Adrenal gland (tissue), 9 donors: ENCODE measurements at regions not wholly inside any gene's neighbourhood (a gene's known extent, or its start where the extent isn't known, plus 50 kb on each side); places are given as distances from the start of the nearest gene placed in this dataset.

ENCODE experiments used
- DNase-seq, 7 donors: peaks; one replicate each; pipeline ENCODE4 v3.0.0-alpha.2; 2019 to 2020
- H3K27ac ChIP-seq, 5 donors: fragments of 200-600 bp; sonication (generic) in 4 of 5; 1 replicate in 3 of 5; 2 replicates in 2 of 5; pipeline versions ENCODE4 v1.5.1 to v1.8.0; 2016 to 2020; ENCODE audit warnings: mild to moderate bottlenecking in 1 of 5
- H3K27me3 ChIP-seq: fragments of 200-600 bp; 2 replicates; pipeline ENCODE4 v1.8.0; 2021
- H3K36me3 ChIP-seq, 2 donors: fragments of 200-600 bp; replicated peaks in 1 of 2; 1 replicate in 1 of 2; 2 replicates in 1 of 2; pipeline versions ENCODE4 v1.5.1 to v1.8.0; 2018 to 2022
- H3K4me1 ChIP-seq, 2 donors: fragments of 200-600 bp; replicated peaks in 1 of 2; 1 replicate in 1 of 2; 2 replicates in 1 of 2; pipeline versions ENCODE4 v1.5.1 to v1.8.0; 2018 to 2021
- H3K4me3 ChIP-seq, 4 donors: fragments of 200-600 bp; sonication (generic) in 3 of 4; one replicate each; pipeline ENCODE4 v1.5.1; 2016 to 2018
- H3K9me3 ChIP-seq, 3 donors: fragments of 200-600 bp; sonication (generic) in 1 of 3; replicated peaks in 1 of 3; 1 replicate in 2 of 3; 2 replicates in 1 of 3; pipeline versions ENCODE4 v1.5.1 to v1.8.0; 2016 to 2021
- CTCF ChIP-seq, 6 experiments: fragments of 450-650 bp in 4 of 6; fragments of 200-600 bp in 2 of 6; sonication (generic) in 1 of 6; IDR thresholded peaks; 1 replicate in 5 of 6; 2 replicates in 1 of 6; pipeline versions ENCODE4 v1.5.1 to v1.8.0; 2016 to 2021; ENCODE audit warnings: antibody characterized with exemption in 6 of 6, mild to moderate bottlenecking in 2 of 6, moderate library complexity in 1 of 6
- POLR2A ChIP-seq, 2 donors: fragments of 450-650 bp; IDR thresholded peaks; one replicate each; pipeline ENCODE4 v1.6.1; 2017; ENCODE audit warnings: antibody characterized with exemption in 2 of 2, mild to moderate bottlenecking in 2 of 2, moderate library complexity in 1 of 2
- WGBS, 4 donors: extraction: QIAGEN DNeasy Blood & Tissue Kit in 2 of 4; methylation state at CpG; one replicate each; pipeline versions ENCODE4 v1.1.5 to v1.1.7; 2013 to 2017; 5-methylcytosine and 5-hydroxymethylcytosine counted together
- intact Hi-C, 2 donors: fragments of 100-400 bp; cut with DNase I; formaldehyde crosslinking; loops; one replicate each; pipeline versions ENCODE4 v1.14.1 to v1.15.0; 2022 to 2023
- donor health status: healthy with polysubstance abuse.
- donor health status: Bipolar disorder and iron deficiency.
- donor health status: DM: yes; HTN: yes; CAD: no.
- donor health status: DM: no; HTN: no; CAD: no.
- donor health status: DM: no; HTN: no; CAD: no.

DNA sequence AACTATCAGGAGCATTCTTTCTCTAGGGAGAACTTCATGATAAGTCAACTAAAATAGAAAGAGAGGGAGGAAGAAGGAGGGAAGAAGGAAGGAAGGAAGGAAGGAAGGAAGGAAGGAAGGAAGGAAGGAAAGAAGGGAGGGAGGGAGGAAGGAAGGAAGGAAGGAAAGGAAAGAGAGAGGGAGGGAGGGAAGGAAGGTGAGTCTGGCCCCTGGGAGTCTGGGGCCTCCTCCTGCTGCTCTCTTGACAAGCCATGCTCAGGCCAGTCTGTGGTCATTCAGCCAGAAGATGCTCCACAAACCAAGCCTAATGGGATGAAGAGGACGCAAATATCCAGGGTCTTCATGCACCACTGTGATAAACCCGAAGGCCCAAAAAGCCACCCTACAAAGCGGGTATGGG lies 216.4 kb upstream of the AGAP1 start:
- no peaks in the 10 kb centered on the region for H3K27me3 ChIP-seq
- H3K4me1 ChIP-seq: no peaks in the 10 kb centered on the region
- no peaks in the 10 kb centered on the region for H3K36me3 ChIP-seq
- DNase-seq: no peak
- no peak for TF ChIP-seq CTCF (IDR thresholded peaks at IDR 0.05)
- no peak for TF ChIP-seq POLR2A (IDR thresholded peaks at IDR 0.05)
- H3K27ac ChIP-seq: no peak overlapping the region
- intact Hi-C loops: no loop called here
- WGBS, 4 donors: 91 to 100% (median 97%) methylated on average over 3 of the region's 3 CpGs
- H3K4me3 ChIP-seq: no peak overlapping the region
- no peaks in the 10 kb centered on the region for H3K9me3 ChIP-seq

GRCh38 chr2:235278771-235279355 lies 215.0 kb upstream of the AGAP1 start:
- H3K36me3 ChIP-seq: no peaks in the 10 kb centered on the region
- 79 to 92% (median 85%) methylated on average over 6 of the region's 6 CpGs for WGBS, 4 donors
- no peak overlapping the region for H3K4me3 ChIP-seq
- H3K27ac ChIP-seq: no peak overlapping the region
- intact Hi-C loops: no loop called here
- no peak for DNase-seq
- H3K27me3 ChIP-seq: no peaks in the 10 kb centered on the region
- H3K9me3 ChIP-seq: no peaks in the 10 kb centered on the region
- TF ChIP-seq POLR2A (IDR thresholded peaks at IDR 0.05): no peak
- no peak for TF ChIP-seq CTCF (IDR thresholded peaks at IDR 0.05)
- H3K4me1 ChIP-seq: no peaks in the 10 kb centered on the region

GRCh38 chr2:235279965-235280364 lies 213.9 kb upstream of the AGAP1 start:
- 55 to 78% (median 72%) methylated on average over 1 of the region's 1 CpG for WGBS, 4 donors
- Histone ChIP-seq H3K36me3 (no peaks in the 10 kb centered on the region), H3K27me3 (no peaks in the 10 kb centered on the region), H3K4me3 (no peak overlapping the region), H3K4me1 (no peaks in the 10 kb centered on the region), H3K9me3 (no peaks in the 10 kb centered on the region), H3K27ac (no peak overlapping the region)
- intact Hi-C loops: no loop called here
- DNase-seq: no peak
- no peak for TF ChIP-seq CTCF (IDR thresholded peaks at IDR 0.05)
- TF ChIP-seq POLR2A (IDR thresholded peaks at IDR 0.05): no peak

GRCh38 chr2:235283246-235283645 lies 210.6 kb upstream of the AGAP1 start:
- Histone ChIP-seq H3K36me3 (no peaks in the 10 kb centered on the region), H3K4me3 (no peak overlapping the region), H3K4me1 (no peaks in the 10 kb centered on the region), H3K27ac (no peak overlapping the region), H3K9me3 (no peaks in the 10 kb centered on the region), H3K27me3 (no peaks in the 10 kb centered on the region)
- intact Hi-C loops: no loop called here
- DNase-seq: no peak
- 83 to 90% (median 88%) methylated on average over 2 of the region's 2 CpGs for WGBS, 4 donors
- TF ChIP-seq POLR2A (IDR thresholded peaks at IDR 0.05) (no peak), CTCF (IDR thresholded peaks at IDR 0.05) (no peak)
